GM12873 (cell line): ENCODE measurements at regions not wholly inside any gene's neighbourhood (a gene's known extent, or its start where the extent isn't known, plus 50 kb on each side); places are given as distances from the start of the nearest gene placed in this dataset.
A peak's percentile ranks its signal among the peaks of the same experiment; 100 is the strongest.

Experiments used
- CTCF ChIP-seq: IDR thresholded peaks from 2 replicates; pipeline ENCODE4 v1.5.1; 2012; ENCODE audit warnings: low read depth, mild to moderate bottlenecking, moderate library complexity, low read length, control low read depth; ENCODE audit not compliant: insufficient read depth; ENCODE audit errors: missing control alignments

GRCh38 chr1:118254001-118254400 is 69.0 kb upstream of the SPAG17 start:
- TF ChIP-seq CTCF = no peak

- no peak for TF ChIP-seq CTCF
These were observed 68.3 kb upstream of the SPAG17 start for GRCh38 chr1:118253053-118253915.

- no peak for TF ChIP-seq CTCF
These were observed 67.6 kb upstream of the SPAG17 start for GRCh38 chr1:118252624-118253023.

- no peak for TF ChIP-seq CTCF
These were observed 65.2 kb upstream of the SPAG17 start for GRCh38 chr1:118250232-118250631.

GRCh38 chr1:118249641-118250040 is 64.6 kb upstream of the SPAG17 start:
- TF ChIP-seq CTCF = no peak

GRCh38 chr1:118247593-118247992 is 62.6 kb upstream of the SPAG17 start:
- peak; percentile 51 for TF ChIP-seq CTCF

- TF ChIP-seq CTCF = no peak
These were observed 61.6 kb upstream of the SPAG17 start for GRCh38 chr1:118246646-118247045.

GRCh38 chr1:118244194-118244593 is 59.2 kb upstream of the SPAG17 start:
- TF ChIP-seq CTCF = no peak
